ENCODE measurements at regions not wholly inside any gene's neighbourhood (a gene's known extent, or its start where the extent isn't known, plus 50 kb on each side); places are given as distances from the start of the nearest gene placed in this dataset.

DNA sequence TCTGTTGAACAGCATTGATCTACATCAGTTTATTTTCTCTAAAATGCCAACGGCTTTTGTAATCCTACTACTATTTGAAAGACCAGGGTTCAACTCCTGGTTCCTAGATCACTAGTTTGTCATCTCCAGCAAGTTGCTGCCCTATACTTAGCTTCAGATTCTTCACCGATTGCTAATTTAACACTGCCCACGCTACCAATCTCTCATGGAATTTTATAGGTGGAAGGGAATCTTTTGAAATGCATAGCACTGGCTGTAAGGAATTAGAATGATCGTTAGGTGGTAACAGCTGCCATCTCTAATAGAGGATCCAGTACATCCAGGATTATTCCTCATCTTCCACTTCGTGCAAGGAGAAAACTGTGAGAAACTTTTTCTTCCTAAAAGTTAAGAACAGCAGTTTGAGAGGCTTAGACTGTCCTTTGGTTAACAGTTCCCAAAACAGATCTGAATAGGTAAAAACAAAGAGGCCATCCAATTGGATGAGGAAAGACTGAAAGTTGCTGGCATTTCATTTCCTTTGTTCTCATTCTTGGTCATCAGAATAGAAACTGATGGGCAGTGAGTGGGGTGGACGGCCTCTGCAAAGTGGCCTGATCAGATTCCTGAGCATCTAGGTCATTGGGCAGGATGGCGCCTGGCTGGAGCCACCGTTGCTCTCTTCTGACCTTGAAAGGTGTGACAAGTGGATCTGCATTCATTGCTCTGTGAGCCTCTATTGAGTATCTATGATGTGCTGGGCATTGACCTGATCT lies 236.3 kb upstream of the SORL1-AS1 start:
- no peak for TF ChIP-seq POLR2A (IDR thresholded peaks at IDR 0.05)
- TF ChIP-seq, protein P1, sequence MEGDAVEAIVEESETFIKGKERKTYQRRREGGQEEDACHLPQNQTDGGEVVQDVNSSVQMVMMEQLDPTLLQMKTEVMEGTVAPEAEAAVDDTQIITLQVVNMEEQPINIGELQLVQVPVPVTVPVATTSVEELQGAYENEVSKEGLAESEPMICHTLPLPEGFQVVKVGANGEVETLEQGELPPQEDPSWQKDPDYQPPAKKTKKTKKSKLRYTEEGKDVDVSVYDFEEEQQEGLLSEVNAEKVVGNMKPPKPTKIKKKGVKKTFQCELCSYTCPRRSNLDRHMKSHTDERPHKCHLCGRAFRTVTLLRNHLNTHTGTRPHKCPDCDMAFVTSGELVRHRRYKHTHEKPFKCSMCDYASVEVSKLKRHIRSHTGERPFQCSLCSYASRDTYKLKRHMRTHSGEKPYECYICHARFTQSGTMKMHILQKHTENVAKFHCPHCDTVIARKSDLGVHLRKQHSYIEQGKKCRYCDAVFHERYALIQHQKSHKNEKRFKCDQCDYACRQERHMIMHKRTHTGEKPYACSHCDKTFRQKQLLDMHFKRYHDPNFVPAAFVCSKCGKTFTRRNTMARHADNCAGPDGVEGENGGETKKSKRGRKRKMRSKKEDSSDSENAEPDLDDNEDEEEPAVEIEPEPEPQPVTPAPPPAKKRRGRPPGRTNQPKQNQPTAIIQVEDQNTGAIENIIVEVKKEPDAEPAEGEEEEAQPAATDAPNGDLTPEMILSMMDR (IDR thresholded peaks at IDR 0.05), result no peak
- no peak for DNase-seq
- intact Hi-C loops (cut with DNase I; ENCODE audit: low total_unique reads), result no loop called here
- H3K36me3 ChIP-seq (ENCODE audit: low read depth, missing control alignments), result no peaks in the 10 kb centered on the region
- H3K9me3 ChIP-seq, result no peaks in the 10 kb centered on the region
- no peak overlapping the region for H3K27ac ChIP-seq
- peaks cover 7% of the 10 kb centered on the region for H3K4me1 ChIP-seq
- H3K4me3 ChIP-seq, result no peak overlapping the region
- 80% methylated on average over 8 of the region's 8 CpGs for WGBS, 2 donors
- no peaks in the 10 kb centered on the region for H3K27me3 ChIP-seq

DNA sequence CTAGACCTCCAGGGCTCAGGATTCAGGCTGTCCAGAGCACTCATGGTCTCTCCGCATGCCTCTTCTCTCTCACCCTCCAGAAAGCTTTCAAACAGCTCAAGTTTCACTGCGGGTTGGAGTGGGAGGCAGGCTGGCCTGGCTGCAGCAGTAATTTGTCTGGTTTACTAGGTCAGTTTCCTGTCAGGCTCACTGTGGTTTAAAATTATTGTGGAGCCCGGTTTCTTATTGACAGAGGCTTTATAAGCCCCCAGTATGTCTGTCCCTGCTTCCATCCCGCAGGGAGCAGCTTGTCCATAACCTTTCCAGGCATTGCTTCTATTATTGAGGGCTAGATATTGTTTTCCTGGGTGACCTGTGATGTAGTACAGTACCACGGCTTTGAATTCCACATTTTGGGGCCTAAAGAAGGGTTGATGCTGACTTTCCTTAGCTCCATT lies 235.3 kb upstream of the SORL1-AS1 start:
- peaks cover 7% of the 10 kb centered on the region for H3K4me1 ChIP-seq
- WGBS, 2 donors, result 22 to 41% methylated on average over 5 of the region's 5 CpGs
- DNase-seq, result peak; percentile 39
- intact Hi-C loops (cut with DNase I; ENCODE audit: low total_unique reads), result no loop called here
- TF ChIP-seq, protein P1 (IDR thresholded peaks at IDR 0.05), result no peak
- no peak for TF ChIP-seq POLR2A (IDR thresholded peaks at IDR 0.05)
- H3K4me3 ChIP-seq, result no peak overlapping the region
- no peaks in the 10 kb centered on the region for H3K36me3 ChIP-seq (ENCODE audit: low read depth, missing control alignments)
- no peak overlapping the region for H3K27ac ChIP-seq
- no peaks in the 10 kb centered on the region for H3K9me3 ChIP-seq
- no peaks in the 10 kb centered on the region for H3K27me3 ChIP-seq

GRCh38 chr11:121683791-121684190 lies 231.0 kb upstream of the SORL1-AS1 start:
- Histone ChIP-seq H3K27me3 (no peaks in the 10 kb centered on the region), H3K4me1 (peaks cover 7% of the 10 kb centered on the region), H3K27ac (no peak overlapping the region), H3K36me3 (ENCODE audit: low read depth, missing control alignments) (no peaks in the 10 kb centered on the region), H3K4me3 (no peak overlapping the region), H3K9me3 (no peaks in the 10 kb centered on the region)
- intact Hi-C loops (cut with DNase I; ENCODE audit: low total_unique reads), result no loop called here
- DNase-seq, result no peak
- TF ChIP-seq, protein P1 (IDR thresholded peaks at IDR 0.05), result no peak
- no peak for TF ChIP-seq POLR2A (IDR thresholded peaks at IDR 0.05)
- 90 to 96% methylated on average over 3 of the region's 3 CpGs for WGBS, 2 donors

Small RNA genes in the stretch of these regions (small RNA-seq; reads per million reads assigned to genes)
- gene RNU6-256P, result 0 reads per million in 2 donors

Measured in testis (tissue), 2 donors.